CD4-positive, alpha-beta T cell treated with Interleukin-10 for 1 hour (primary cell): ENCODE measurements at regions not wholly inside any gene's neighbourhood (a gene's known extent, or its start where the extent isn't known, plus 50 kb on each side); places are given as distances from the start of the nearest gene placed in this dataset.
"Not testable (repeated sequence)": the region's sequence is repeated elsewhere in the genome, so short reads cannot be mapped to it uniquely, and the experiment has no call there.

Experiments
- DNase-seq: peaks from one replicate; pipeline ENCODE4 v3.0.0-alpha.2; 2020

DNA sequence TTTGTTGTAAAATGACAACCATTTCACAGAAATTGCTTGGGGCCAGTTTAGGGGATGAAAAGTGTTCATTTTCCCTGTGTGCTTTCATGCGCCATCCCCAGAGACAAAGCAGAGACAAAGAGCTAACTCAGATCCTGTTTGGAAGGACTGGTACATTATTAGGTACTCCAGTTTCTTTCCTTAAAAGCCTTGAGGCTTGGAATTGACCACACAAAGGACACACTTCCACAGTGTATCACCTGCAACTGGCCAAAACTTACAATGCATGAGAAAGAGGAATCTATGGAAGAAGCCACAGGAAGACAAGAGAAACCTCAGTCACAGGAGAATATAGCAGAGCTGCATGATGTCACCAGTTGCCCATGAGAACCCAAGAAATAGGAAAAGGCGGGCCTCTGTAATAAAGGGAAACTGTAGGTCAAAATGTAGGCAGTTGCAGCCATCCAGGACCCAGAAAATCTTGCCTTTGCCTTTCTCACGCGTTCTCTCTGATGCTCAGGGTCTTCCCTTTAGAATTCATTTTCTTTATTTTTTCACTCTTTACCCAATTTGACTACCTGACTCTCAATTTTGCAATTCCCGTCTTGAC, 339.0 kb downstream of the RMST start:
- no peak for DNase-seq

DNA sequence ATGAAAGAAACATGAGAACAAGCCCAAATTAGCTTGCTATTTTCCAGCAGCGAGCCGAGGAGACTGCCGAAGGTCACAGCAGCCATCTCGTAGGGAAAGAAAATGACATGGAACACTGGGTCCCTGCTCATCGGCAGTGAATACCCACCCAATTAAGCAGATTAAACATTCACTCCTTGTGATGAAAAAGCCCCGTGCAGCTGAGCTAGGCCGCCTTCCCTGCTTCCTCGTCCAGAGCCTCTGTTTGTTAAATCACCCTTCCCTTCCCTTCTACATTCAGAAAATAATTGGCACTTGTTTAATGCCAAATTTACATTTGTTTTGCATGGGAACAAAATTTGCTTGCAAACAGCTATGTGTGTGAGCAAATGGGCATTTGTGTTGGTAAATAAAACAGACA, 342.5 kb downstream of the RMST start:
- DNase-seq, result no peak

DNA sequence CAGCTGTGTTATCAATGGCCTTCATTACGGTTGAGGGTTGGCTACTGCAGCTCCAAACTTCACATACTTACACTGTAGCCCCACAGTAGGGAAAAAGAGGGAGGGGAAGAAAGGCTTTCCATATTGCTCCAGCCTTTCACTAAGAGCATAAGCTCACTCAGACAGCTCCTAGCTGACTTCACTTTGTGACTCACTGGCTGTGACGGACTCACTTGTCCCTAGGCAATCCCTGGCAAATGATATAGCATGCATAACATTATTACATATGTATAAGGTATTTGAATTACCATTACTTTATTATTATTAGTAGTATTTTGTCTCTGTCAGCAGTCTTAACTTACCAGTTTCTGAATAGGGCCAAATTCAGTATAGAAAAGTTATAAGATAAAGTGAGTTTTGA, 350.7 kb downstream of the RMST start:
- DNase-seq, result no peak

DNA sequence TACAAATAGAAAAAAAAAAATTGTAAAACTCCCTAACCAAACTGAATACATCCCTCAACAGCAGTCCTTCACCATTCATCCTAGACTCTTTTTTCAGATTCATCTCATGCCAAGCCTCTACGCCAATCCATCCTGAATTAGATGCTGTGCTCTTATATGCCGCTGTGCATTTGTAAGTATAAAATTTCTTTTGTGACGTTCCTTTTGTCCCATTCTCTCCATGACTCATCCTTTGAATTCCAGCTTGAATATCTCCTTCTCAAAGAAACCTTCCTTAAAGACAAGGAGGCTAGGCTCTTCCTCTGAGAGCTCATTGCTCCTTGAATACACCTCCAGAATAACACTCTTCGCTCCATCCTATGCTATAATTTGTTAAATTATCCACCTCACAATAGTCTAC, 359.2 kb downstream of the RMST start:
- DNase-seq, result no peak

DNA sequence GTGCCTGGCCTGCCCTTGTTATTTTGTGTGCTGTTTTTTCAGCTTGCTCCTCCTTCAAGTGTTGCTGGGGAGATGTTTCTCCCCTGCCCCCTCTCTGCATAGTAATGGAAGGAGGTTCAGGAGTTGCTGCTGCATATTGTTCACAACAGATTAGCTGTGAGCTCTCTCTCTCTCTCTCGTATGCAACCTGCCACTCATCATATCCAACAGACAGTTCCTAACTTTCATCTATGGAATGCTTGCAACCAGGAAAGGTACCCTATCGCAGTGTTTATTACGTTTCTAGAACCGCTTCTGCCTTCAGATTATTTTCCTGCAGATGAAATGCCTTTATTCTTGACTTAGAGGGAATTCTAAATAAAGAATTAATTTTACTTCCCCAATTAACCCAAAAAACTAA, 372.9 kb downstream of the RMST start:
- no peak for DNase-seq

DNA sequence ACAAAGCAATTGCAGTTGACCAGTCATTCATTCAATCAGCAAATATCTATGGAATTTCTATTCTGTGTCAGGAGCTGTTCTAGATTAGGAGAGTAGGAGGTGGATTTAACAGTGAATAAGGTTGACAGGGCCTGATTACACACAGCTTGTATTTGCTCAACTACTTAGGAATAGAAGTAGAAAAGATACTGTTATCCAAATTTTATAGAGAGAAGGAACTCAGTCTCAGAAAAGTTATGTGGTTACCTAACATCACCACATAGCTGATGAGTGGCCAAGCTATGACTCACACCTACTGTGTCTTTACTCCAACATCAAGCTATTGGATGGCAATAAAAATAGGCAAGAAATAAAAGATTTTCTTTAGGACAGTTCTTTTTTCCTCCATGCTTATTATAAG, 374.8 kb downstream of the RMST start:
- DNase-seq, result no peak

DNA sequence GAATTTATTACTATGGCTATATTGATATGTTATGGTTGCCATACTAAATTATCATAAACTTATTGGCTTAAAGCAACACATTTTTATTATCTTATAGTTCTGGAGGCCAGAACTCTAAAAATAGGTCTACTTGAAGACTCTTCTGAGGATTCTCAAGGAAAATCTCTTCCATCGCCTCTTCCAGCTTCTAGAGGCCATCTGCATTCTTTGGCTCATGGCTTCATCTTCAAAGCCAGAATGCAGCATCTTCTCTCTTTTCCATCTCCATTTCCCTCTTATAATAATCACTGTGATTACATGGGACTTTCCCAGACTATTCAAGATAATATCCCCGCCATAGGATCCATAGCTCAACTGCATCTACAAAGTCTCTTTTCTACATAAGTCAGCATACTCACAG, 385.4 kb downstream of the RMST start:
- DNase-seq, result no peak

DNA sequence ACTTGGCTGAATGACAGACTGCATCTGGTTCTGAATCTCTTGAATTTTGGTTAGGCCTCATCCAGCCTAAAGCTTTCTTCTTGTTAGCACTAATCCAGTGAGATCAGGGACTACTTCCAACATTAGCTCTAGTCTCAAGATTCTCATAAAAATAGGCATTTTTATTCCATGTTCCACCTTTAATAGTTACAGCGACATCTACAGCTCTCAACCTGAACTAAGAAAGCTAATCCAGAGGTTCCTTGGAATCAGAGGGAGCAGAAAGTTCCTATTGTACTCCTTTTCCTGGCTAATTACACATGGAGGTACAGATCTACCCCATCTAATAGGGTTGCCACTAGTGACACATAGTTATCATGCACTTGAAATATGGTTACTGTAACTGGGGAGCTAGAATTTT, 391.9 kb downstream of the RMST start:
- no peak for DNase-seq

DNA sequence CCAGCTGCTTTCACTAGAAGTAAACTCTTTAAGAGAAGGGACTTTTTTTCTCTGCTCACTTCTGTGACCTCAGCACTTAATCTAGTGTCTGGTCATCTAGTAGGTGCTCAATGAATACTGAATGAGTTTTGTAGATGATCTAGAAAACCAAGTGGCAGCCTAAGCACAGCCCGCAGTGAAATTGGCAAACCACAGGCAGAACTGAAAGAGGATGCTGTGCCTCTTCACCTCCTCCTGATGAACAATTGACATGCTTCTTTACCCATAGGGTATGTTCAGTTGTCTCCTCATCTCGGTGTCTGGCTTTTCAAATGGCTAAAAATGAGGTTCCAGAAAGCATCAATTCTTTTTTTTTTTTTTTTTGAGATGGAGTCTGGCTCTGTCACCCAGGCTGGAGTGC, 399.5 kb downstream of the RMST start:
- no peak for DNase-seq

DNA sequence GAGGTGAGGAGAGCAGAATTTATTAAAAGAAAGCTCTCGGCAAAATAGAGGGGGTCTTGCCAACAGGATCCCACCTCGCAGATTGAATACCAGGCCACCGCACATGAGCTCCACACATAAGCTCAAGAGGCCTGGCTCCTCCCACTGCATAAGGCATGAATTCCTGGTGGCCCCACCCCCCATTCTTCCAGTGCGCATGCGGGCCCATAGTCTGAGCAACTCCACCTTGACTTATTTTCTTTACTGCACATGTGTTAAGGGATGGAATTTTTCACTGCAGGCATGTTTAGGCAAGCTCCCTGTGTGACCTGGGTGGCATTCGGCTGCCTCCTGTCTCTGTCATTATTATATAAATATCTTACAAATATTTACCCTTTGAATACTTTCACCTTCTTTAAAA, 412.5 kb downstream of the RMST start:
- no peak for DNase-seq

DNA sequence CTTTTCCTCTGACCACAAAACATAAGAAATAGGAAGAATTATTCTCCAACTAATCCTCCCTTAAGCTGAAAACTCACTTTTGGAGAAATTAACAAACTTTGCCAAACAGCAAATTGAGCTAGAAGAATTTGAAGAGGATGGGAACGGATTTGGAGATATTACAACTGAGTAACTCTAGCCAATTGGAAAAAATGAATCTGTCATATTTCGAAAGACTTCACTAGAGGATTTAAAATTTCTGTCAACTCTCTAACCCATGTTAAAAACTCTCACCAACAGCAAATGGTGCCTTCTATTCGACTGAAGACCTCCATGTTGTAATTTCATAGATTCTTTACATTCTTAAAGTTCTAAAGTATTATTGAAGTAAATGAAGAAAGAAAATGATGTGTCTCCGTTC, 414.2 kb downstream of the RMST start:
- DNase-seq, result no peak

DNA sequence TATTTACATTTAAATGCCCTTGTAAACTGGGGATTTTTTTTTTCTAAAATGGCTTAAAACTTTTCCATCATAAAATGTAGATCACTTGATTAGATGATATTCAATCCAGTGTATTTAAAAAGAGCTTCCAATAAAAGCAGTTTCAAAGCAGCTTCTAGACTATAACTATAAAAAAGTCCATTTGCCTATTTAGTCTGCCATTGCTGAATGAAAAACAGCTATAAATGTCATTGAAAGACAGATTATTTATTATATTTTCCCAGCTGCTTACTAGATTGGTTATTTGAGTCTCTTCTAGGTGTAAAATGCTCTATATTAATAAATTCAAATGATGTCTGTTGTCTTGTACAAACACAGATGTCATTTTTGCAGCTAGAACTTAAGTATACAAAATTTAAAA, 414.8 kb downstream of the RMST start:
- DNase-seq, result no peak

DNA sequence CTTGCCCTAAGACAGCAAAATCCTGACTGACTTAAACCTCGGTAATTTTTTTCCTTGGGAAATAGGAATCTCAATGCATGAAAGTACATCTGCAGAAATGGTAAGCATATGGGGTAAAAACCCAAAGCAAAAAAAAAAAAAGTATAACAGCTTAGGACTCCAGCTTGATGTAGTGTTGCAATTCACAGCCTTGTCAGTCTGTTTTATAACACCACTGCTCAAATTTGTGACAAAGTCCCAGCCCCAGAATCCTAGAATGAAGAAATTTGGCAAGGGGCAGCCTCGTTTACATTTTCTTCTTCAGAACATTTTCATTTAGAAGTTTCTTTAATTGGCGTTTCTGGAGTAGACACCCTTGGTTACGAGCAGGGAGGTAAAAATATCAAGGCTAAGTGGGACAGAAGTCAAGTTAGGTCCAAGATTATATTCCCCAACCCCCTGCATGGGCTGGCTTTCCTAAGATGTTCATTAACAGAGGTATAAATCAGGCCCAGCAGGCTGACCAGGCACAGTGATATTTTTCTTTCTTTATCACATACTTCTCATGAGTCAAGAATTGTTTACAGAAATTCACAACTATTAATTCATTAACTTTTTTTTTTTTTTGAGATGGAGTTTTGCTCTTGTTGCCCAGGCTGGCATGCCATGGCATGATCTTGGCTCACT, 424.0 kb downstream of the RMST start:
- DNase-seq, result no peak

DNA sequence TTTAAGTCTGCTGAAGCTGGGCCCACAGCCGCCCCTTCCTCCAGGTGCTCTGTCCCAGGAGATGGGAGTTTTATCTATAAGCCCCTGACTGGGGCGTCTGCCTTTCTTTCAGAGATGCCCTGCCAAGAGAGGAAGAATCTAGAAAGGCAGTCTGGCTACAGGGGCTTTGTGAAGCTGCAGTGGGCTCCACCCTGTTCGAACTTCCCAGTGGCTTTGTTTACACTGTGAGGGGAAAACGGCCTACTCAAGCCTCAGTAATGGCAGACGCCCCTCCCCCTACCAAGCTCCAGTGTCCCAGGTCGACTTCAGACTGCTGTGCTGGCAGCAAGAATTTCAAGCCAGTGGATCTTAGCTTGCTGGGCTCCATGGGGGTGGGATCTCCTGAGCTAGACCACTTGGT, 435.3 kb downstream of the RMST start:
- not testable (repeated sequence) for DNase-seq

DNA sequence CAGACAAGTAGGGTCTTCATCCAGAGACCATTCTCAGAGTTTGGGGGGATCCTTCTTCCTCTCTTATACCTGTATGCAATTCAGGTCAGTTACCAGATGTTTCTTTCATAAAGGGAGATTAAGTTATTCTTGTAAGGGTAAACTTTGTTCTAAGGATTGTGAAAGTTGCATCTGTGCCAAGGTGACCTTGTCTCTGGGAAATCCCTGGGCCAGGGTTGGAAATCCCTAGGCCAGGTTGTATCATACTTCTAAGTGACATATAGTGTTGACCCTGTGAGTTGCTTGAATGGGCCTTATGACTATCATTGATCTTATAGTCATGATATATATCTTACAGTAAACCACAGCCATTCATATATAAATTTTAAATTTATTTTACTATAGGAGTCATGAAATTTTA, 436.9 kb downstream of the RMST start:
- DNase-seq, result no peak

DNA sequence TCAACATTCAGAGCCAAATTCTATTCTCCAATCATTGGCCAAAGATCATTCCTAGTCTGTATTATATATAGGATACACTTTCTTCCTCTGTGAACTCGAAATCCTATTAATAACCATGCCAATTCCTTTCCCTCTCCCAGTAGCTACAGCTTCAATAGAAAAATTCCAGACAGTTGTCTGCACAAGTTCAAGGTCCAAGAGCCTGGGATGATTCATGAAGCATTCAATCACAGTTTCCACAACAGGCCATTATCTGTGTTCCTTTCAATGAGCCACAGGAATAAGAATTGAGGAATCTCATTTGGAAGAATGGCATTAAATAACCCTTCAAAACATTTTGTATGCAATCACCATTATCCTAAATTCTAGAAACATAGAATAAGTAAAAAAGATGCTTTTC, 437.4 kb downstream of the RMST start:
- DNase-seq, result no peak

DNA sequence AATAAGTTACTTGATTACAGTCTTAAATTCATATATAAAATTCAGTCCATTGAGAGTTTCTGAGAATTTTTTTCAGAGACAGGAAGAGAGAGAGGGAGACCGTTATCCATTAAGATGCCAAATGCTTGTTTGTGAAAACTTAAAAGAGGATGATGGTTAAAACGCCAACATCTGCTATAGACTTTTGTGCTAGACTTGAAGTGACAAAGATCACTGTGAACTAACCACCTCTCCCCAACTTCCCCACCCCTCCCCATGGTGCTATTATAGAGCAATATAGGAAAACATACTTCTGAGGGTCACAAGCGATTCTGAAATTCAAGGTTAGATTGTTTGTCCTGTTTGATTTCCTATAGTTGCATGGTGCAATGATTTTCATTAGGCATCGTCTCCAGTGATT, 440.8 kb downstream of the RMST start:
- no peak for DNase-seq

DNA sequence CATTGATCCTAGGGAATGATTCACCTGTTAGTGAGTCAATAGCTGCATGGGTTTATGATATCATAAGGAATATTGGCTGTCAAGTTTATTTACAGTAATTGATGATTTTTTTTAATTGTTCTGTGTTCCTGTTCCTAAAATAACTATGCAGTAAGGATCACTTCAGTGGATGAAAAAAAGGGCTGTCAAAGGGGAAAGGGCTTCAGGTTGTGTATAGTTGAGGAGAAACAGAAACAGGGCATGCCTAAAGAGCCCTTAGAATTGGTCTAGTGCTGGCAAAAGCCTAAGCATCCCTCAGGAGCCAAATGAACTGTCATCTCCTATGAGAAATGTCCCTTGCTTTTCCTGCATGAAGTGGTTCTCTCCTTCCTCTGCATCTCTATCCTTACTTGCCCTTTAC, 444.9 kb downstream of the RMST start:
- DNase-seq, result no peak

DNA sequence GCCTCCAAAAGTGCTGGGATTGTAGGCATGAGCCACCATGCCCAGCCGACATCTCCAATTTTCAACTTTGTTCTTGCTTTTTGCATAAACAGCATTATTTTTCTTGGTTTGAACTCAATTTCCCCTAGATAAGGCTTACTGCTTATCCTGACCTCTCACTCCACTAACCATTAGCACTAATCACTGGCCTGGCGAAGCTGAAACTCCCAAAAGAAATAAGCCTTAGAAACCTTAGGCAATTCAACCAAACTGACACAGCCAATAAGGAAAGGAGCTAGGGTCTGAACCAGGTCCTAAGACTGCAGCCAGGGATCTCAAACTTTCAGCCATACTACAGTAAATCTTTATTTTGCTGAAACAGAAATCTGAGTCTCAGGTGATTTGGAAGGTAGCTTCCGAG, 448.0 kb downstream of the RMST start:
- no peak for DNase-seq

DNA sequence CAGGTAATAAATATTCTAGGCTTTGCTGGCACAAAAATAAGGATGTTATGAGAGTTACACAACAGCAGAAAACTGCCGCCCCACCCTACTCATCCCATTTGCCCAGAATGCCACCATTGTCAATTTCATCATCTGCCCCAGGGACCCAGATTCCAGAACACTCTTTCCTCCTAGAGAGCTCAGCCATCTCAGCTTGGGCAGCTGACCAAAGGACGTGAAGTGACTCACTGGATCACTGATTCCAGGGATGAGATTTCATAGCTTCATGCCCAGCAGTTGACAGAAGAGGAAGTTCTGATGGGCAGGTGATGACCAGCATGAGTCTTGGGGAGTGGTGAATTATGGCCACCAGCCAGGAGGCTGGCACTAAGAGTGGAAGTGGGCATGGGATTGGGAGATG, 450.3 kb downstream of the RMST start:
- no peak for DNase-seq

DNA sequence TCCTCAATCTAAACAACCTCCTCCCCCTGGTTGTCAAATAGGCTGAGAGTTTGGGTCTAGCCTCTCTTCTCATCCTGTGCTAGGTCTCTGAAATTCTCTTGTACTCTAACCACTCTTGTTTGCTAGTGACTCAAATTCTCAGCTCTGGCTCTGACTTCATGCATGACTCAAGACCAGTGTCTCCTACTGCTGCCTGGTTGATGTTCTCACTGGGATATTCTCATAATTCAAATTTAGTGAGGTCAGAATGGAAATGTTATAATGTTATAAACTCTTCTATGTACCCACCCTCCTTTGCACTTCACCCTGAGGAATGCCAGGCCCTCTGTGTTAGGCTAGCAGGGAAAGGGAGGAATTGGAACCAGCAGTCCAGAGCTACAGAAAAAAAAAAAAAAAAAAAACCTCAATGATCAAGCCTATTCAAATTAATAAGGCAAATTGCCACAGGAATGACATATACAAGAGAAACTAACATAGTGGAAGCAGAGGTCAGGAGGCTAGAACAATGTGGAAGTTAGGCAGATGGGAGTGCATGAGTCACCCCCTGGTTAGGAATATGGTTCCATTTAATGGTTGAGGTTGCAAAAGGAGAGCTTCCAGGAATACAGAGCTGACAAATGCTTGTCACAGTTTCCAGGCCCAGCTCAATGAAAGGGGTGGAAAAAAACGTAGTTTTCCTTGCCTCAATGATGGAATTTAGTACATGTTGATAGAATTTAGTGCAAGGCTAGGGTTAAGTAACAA, 459.5 kb downstream of the RMST start:
- no peak for DNase-seq

DNA sequence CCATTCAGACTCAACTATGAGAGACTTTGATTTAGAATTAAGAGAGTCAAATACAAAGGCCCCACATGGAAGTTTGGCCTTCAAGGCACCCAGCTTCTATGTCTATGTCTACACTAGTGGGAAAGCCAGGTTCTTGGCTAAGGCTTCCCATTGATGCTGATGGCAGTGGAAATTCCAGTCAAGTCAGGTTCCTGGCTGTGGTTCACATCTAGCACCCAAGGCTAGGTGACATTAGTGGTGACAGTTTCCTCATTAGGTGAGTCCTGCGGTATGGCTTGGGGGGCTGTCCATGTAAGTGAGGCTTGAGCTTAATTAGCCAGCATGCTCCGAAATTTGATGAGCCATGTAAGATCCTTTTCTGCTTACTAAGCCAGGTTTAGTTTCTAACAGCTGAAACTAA, 460.9 kb downstream of the RMST start:
- no peak for DNase-seq

DNA sequence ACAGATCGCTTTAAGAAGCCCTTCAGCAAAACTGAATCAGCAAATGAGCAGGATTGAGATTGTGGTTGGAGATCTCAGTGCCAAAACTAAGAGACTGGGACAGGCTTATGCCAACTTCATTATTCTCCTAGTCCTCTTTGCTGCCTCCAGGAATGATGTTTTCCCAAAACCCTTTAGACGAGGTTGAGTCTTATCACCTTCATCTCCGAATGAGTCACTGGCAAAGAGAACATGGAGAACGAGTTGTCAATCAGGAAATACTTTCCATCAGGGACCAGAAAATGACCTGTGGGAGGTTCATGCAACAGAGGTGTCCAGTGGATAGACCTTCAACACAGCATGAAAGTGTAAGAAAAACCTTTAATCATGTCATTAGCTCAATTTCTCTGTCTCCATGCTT, 461.5 kb downstream of the RMST start:
- DNase-seq, result no peak

DNA sequence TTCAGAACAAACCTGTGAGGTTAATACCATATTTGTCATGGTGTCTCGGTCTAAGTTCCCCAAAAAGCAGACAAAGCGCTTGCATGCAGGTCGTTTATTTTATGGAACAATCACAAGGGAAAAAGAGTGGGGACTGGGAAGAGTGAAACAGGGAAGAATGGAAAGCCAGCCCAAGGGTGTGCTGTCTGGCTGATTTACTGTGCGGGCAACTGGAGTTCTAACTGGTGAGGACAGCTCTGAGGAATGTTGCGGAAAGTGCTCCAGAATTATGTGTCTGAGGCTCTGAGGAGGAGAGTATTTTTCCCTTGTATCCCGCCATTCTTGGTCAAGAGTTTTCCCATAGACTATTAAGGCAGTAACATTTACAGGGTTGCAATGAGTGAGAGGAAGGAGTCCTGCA, 465.4 kb downstream of the RMST start:
- no peak for DNase-seq

DNA sequence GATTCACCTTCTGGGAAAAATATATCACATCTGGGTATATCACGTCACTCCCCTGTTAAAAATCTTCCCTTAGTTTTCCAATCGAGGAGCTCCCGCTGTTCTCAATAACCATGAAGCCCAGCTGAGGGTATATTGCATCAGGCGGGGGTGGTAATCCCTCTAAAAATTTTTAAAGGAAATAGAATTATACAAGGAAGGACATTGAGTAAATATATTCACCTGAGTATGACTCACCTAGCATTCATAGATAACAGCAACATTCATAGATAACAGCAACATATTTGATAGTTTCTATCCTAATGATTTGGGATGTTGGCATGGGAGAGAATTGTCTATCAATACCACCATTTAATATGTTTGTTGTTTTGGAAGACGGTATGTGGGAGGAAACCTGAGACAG, 473.6 kb downstream of the RMST start:
- DNase-seq, result no peak
